Endodermal cell (in vitro differentiated cells): ENCODE measurements at regions not wholly inside any gene's neighbourhood (a gene's known extent, or its start where the extent isn't known, plus 50 kb on each side); places are given as distances from the start of the nearest gene placed in this dataset.

Experiments
- DNase-seq: peaks from one replicate; pipeline ENCODE4 v3.0.0-alpha.2; 2017
- H3K27ac ChIP-seq: 2 replicates; pipeline ENCODE4 v1.5.1; 2013; ENCODE audit warnings: mild to moderate bottlenecking, low read depth, low read length, moderate library complexity
- H3K27me3 ChIP-seq: 2 replicates; pipeline ENCODE4 v1.6.1; 2013; ENCODE audit warnings: mild to moderate bottlenecking, low read length, moderate library complexity; ENCODE audit not compliant: insufficient read depth, control insufficient read depth, poor library complexity, severe bottlenecking
- H3K36me3 ChIP-seq: 2 replicates; pipeline ENCODE4 v1.7.0; 2013; ENCODE audit warnings: mild to moderate bottlenecking, low read length, moderate library complexity; ENCODE audit not compliant: control insufficient read depth, insufficient read depth
- H3K4me1 ChIP-seq: one replicate; pipeline ENCODE4 v1.7.0; 2013; ENCODE audit warnings: low read length; ENCODE audit not compliant: control insufficient read depth, insufficient read depth
- H3K4me3 ChIP-seq: 2 replicates; pipeline ENCODE4 v1.5.1; 2013; ENCODE audit warnings: mild to moderate bottlenecking, low read length, moderate library complexity
- H3K9ac ChIP-seq: 2 replicates; pipeline ENCODE4 v1.6.1; 2013; ENCODE audit warnings: mild to moderate bottlenecking, low read length, moderate library complexity; ENCODE audit not compliant: poor library complexity, severe bottlenecking; ENCODE audit errors: extremely low read depth
- H3K9me3 ChIP-seq: 2 replicates; pipeline ENCODE4 v1.6.1; 2013; ENCODE audit warnings: mild to moderate bottlenecking, low read length, moderate library complexity; ENCODE audit not compliant: control insufficient read depth
- H3K27ac Mint-ChIP-seq: 2 replicates; pipeline ENCODE4 v1.8.0; 2020; ENCODE audit warnings: mixed read lengths
- H3K27me3 Mint-ChIP-seq: 2 replicates; pipeline ENCODE4 v1.8.0; 2021; ENCODE audit warnings: mild to moderate bottlenecking, mixed read lengths; ENCODE audit not compliant: insufficient read depth
- H3K36me3 Mint-ChIP-seq: 2 replicates; pipeline ENCODE4 v1.8.0; 2020; ENCODE audit warnings: low read depth, mixed read lengths
- H3K4me1 Mint-ChIP-seq: 2 replicates; pipeline ENCODE4 v1.8.0; 2020; ENCODE audit warnings: mixed read lengths
- H3K4me3 Mint-ChIP-seq: 2 replicates; pipeline ENCODE4 v1.8.0; 2020; ENCODE audit warnings: mild to moderate bottlenecking, moderate library complexity, mixed read lengths
- H3K9me3 Mint-ChIP-seq: 2 replicates; pipeline ENCODE4 v1.8.0; 2020; ENCODE audit warnings: mild to moderate bottlenecking, mixed read lengths
- CTCF ChIP-seq: fragments of 200-600 bp; sonication (generic); conservative IDR thresholded peaks from 2 replicates; pipeline ENCODE4 v1.5.0; 2021; ENCODE audit warnings: antibody characterized with exemption, mild to moderate bottlenecking
- WGBS, 2 experiments: methylation state at CpG; one replicate each; pipeline versions ENCODE4 v1.1.5 to v1.1.7; 2013; ENCODE audit warnings: missing lambda C conversion rate in 2 of 2, mixed read lengths in 1 of 2; ENCODE audit not compliant: insufficient coverage in 1 of 2, insufficient read length in 1 of 2; 5-methylcytosine and 5-hydroxymethylcytosine counted together

GRCh38 chr1:189620471-189620870 is 857.2 kb downstream of the BRINP3 start:
- no peaks in the 10 kb centered on the region for H3K36me3 Mint-ChIP-seq
- H3K9me3 Mint-ChIP-seq, result no peaks in the 10 kb centered on the region
- DNase-seq, result no peak
- no peaks in the 10 kb centered on the region for H3K27me3 ChIP-seq
- no peak overlapping the region for H3K27ac Mint-ChIP-seq
- no peak overlapping the region for H3K9ac ChIP-seq
- no peak overlapping the region for H3K4me3 ChIP-seq
- H3K4me3 Mint-ChIP-seq, result no peak overlapping the region
- H3K27ac ChIP-seq, result no peak overlapping the region
- WGBS, 2 experiments, result 90% methylated on average over 2 of the region's 2 CpGs; no CpG with 5 or more reads in 1 of the 2 experiments
- no peaks in the 10 kb centered on the region for H3K27me3 Mint-ChIP-seq
- H3K4me1 ChIP-seq, result no peaks in the 10 kb centered on the region
- H3K9me3 ChIP-seq, result no peaks in the 10 kb centered on the region
- no peaks in the 10 kb centered on the region for H3K36me3 ChIP-seq
- no peaks in the 10 kb centered on the region for H3K4me1 Mint-ChIP-seq
- no peak for TF ChIP-seq CTCF

DNA sequence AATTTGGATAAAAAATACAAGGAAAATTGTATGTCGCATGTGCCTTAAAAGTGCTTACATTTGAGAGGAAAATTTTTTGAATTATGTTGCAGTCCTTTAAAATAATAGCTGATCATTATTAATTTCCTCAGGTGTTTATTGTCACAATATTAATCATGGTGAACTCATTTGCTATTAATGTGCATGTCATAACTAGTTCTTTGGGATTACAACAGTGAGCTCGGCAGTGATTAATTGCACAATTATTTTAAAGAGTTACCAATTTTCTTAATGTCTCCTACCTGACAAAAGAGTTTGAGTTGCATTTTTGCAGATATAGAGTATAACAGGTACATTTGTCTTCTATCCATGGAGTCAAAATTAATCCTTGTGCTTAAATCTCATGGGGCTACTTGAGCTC is 854.3 kb downstream of the BRINP3 start:
- whole genome bisulfite sequencing, 2 experiments, result 100% methylated on average over 2 of the region's 2 CpGs
- H3K27me3 ChIP-seq, result no peaks in the 10 kb centered on the region
- H3K9ac ChIP-seq, result no peak overlapping the region
- H3K4me1 ChIP-seq, result no peaks in the 10 kb centered on the region
- H3K36me3 ChIP-seq, result no peaks in the 10 kb centered on the region
- no peak overlapping the region for H3K27ac Mint-ChIP-seq
- no peak overlapping the region for H3K4me3 Mint-ChIP-seq
- H3K9me3 Mint-ChIP-seq, result no peaks in the 10 kb centered on the region
- H3K27me3 Mint-ChIP-seq, result no peaks in the 10 kb centered on the region
- no peaks in the 10 kb centered on the region for H3K9me3 ChIP-seq
- no peaks in the 10 kb centered on the region for H3K4me1 Mint-ChIP-seq
- H3K36me3 Mint-ChIP-seq, result no peaks in the 10 kb centered on the region
- H3K27ac ChIP-seq, result no peak overlapping the region
- no peak for TF ChIP-seq CTCF
- DNase-seq, result no peak
- H3K4me3 ChIP-seq, result no peak overlapping the region

GRCh38 chr1:189627427-189627826 is 850.2 kb downstream of the BRINP3 start:
- 97 to 100% methylated on average over 1 to 2 of the region's 2 CpGs for WGBS, 2 experiments
- Histone ChIP-seq H3K27ac (no peak overlapping the region), H3K9me3 (no peaks in the 10 kb centered on the region), H3K4me3 (no peak overlapping the region), H3K36me3 (no peaks in the 10 kb centered on the region), H3K9ac (no peak overlapping the region), H3K4me1 (no peaks in the 10 kb centered on the region), H3K27me3 (no peaks in the 10 kb centered on the region)
- no peaks in the 10 kb centered on the region for H3K9me3 Mint-ChIP-seq
- H3K36me3 Mint-ChIP-seq, result no peaks in the 10 kb centered on the region
- H3K4me1 Mint-ChIP-seq, result no peaks in the 10 kb centered on the region
- DNase-seq, result no peak
- no peak overlapping the region for H3K27ac Mint-ChIP-seq
- no peak overlapping the region for H3K4me3 Mint-ChIP-seq
- no peak for TF ChIP-seq CTCF
- H3K27me3 Mint-ChIP-seq, result no peaks in the 10 kb centered on the region
